K562 (cell line): ENCODE measurements at regions not wholly inside any gene's neighbourhood (a gene's known extent, or its start where the extent isn't known, plus 50 kb on each side); places are given as distances from the start of the nearest gene placed in this dataset.
A peak's percentile ranks its signal among the peaks of the same experiment; 100 is the strongest.

Experiments
- ATAC-seq: fragments of 200-7000 bp; cut with Tn5 transposase; 3 replicates; pipeline ENCODE4 v1.9.1; 2020; ENCODE audit warnings: moderate library complexity
- BruUV-seq: library from RNA; stranded (reverse); fragments of 400-500 nt; replicated peaks from 2 replicates; lab custom pipeline; 2021; lab: Mats Ljungman, UMichigan
- CTCF ChIA-PET: fragments of 300-600 bp; formaldehyde crosslinking; extraction: SDS; loops from one replicate; lab custom pipeline; 2021; ENCODE audit warnings: low intra/inter-chr PET ratio; lab: Yijun Ruan, JAX
- POLR2A ChIA-PET: fragments of 300-600, 350-650 bp; sonication (Branson Sonifier 250); formaldehyde crosslinking; extraction: SDS; loops from one replicate; lab custom pipeline; 2021; ENCODE audit warnings: antibody characterized with exemption, inconsistent platforms; lab: Yijun Ruan, JAX
- DNase-seq, 4 experiments: peaks; one replicate each; pipeline versions ENCODE4 v3.0.0 to v3.0.0-alpha.2; 2011 to 2018; ENCODE audit warnings: low spot score in 3 of 4, mixed read lengths in 3 of 4; ENCODE audit errors: extremely low read depth in 1 of 4
- FAIRE-seq: peaks from 2 replicates; lab custom pipeline; 2011; peaks lifted over from hg19 to GRCh38; lab: Jason Lieb, UNC
- H2AFZ ChIP-seq: 2 replicates; pipeline ENCODE4 v1.6.0; 2011; ENCODE audit warnings: low read depth, low read length, control low read depth, inconsistent platforms
- H3K27ac ChIP-seq: fragments of 200-600 bp; 3 replicates; pipeline ENCODE4 v1.8.0; 2011; ENCODE audit warnings: low read depth, mild to moderate bottlenecking, control low read depth, inconsistent platforms, low read length, moderate library complexity, mixed read lengths; ENCODE audit errors: extremely low read depth
- H3K27me3 ChIP-seq, 2 experiments: fragments of 300-600 bp in 1 of 2; 2 replicates in 1 of 2; 3 replicates in 1 of 2; pipeline versions ENCODE4 v1.6.0 to v1.8.0; 2011; ENCODE audit warnings: inconsistent platforms in 2 of 2, low read length in 2 of 2, mild to moderate bottlenecking in 1 of 2, mixed read lengths in 1 of 2, moderate library complexity in 1 of 2; ENCODE audit not compliant: control insufficient read depth in 2 of 2, insufficient read depth in 2 of 2
- H3K36me3 ChIP-seq: fragments of 300-600 bp; 3 replicates; pipeline ENCODE4 v1.8.0; 2011; ENCODE audit warnings: mild to moderate bottlenecking, low read length, inconsistent platforms; ENCODE audit not compliant: control insufficient read depth, insufficient read depth
- H3K4me1 ChIP-seq, 2 experiments: fragments of 200-600 bp in 1 of 2; replicated peaks in 1 of 2; 2 replicates in 1 of 2; 3 replicates in 1 of 2; pipeline versions ENCODE4 v1.5.1 to v1.8.0; 2011; ENCODE audit warnings: inconsistent platforms in 2 of 2, low read length in 2 of 2, mild to moderate bottlenecking in 1 of 2, mixed read lengths in 1 of 2, moderate library complexity in 1 of 2; ENCODE audit not compliant: control insufficient read depth in 2 of 2, insufficient read depth in 2 of 2
- H3K4me2 ChIP-seq: 2 replicates; pipeline ENCODE4 v1.6.1; 2011; ENCODE audit warnings: low read length, control low read depth, inconsistent platforms, mixed read lengths; ENCODE audit not compliant: insufficient read depth
- H3K4me3 ChIP-seq: fragments of 200-600 bp; sonication (generic), shearing (Covaris generic); 2 replicates; pipeline ENCODE4 v1.5.1; 2016; ENCODE audit warnings: control low read depth, inconsistent platforms
- H3K79me2 ChIP-seq: fragments of 200-600 bp; 3 replicates; pipeline ENCODE4 v1.8.0; 2011; ENCODE audit warnings: low read length, inconsistent platforms; ENCODE audit not compliant: control insufficient read depth, insufficient read depth
- H3K9ac ChIP-seq, 2 experiments: 2 replicates each; pipeline versions ENCODE4 v1.6.0 to v1.6.1; 2011; ENCODE audit warnings: low read depth in 2 of 2, low read length in 2 of 2, control low read depth in 1 of 2, inconsistent platforms in 1 of 2, mild to moderate bottlenecking in 1 of 2, mixed read lengths in 1 of 2; ENCODE audit not compliant: insufficient read depth in 1 of 2
- H3K9me1 ChIP-seq: one replicate; pipeline ENCODE4 v1.6.0; 2011; ENCODE audit warnings: inconsistent platforms, mild to moderate bottlenecking, low read length, moderate library complexity; ENCODE audit not compliant: control insufficient read depth, insufficient read depth
- H3K9me3 ChIP-seq: replicated peaks from 2 replicates; pipeline ENCODE4 v1.5.1; 2011; ENCODE audit warnings: low read depth, low read length, inconsistent platforms; ENCODE audit not compliant: control insufficient read depth, insufficient read depth
- H4K20me1 ChIP-seq: replicated peaks from 2 replicates; pipeline ENCODE4 v1.6.1; 2011; ENCODE audit warnings: low read length, inconsistent platforms, mixed read lengths; ENCODE audit not compliant: control insufficient read depth, insufficient read depth
- C11orf30 ChIP-seq: fragments of 450-650 bp; IDR thresholded peaks from 2 replicates; pipeline ENCODE4 v1.6.1; 2016; ENCODE audit warnings: low read depth, mild to moderate bottlenecking
- HDAC6 ChIP-seq: IDR thresholded peaks from 2 replicates; pipeline ENCODE4 v1.6.1; 2012; ENCODE audit warnings: low read depth, mild to moderate bottlenecking, control low read depth, inconsistent platforms, low read length, moderate library complexity
- HLTF ChIP-seq: fragments of 450-650 bp; IDR thresholded peaks from 2 replicates; pipeline ENCODE4 v1.6.1; 2016
- HNRNPL ChIP-seq: fragments of 200-400 bp; formaldehyde crosslinking; IDR thresholded peaks from 2 replicates; pipeline ENCODE4 v1.6.1; 2017; ENCODE audit warnings: low read depth, mild to moderate bottlenecking, low read length
- MAFF ChIP-seq: IDR thresholded peaks from 2 replicates; pipeline ENCODE4 v1.6.1; 2012; ENCODE audit warnings: low read length, improper control_type of control experiment
- MAFG ChIP-seq: fragments of 450-650 bp; conservative IDR thresholded peaks from 2 replicates; pipeline ENCODE4 v1.6.1; 2016; ENCODE audit warnings: missing genetic modification characterization, missing compliant biosample characterization
- MAFK ChIP-seq: IDR thresholded peaks from 2 replicates; pipeline ENCODE4 v1.6.1; 2011; ENCODE audit warnings: low read length, improper control_type of control experiment
- POLR3G ChIP-seq: IDR thresholded peaks from 2 replicates; pipeline ENCODE4 v1.6.1; 2011; ENCODE audit not compliant: insufficient read length, insufficient replicate concordance; ENCODE audit errors: extremely low read depth
- PURB ChIP-seq: sonication (generic); formaldehyde crosslinking; IDR thresholded peaks from 2 replicates; pipeline ENCODE4 v1.9.0; 2021; ENCODE audit warnings: low read depth, mild to moderate bottlenecking, missing genetic modification reagents
- ZFP1 ChIP-seq: fragments of 450-650 bp; formaldehyde crosslinking; IDR thresholded peaks from 2 replicates; pipeline ENCODE4 v1.4.0; 2020; ENCODE audit warnings: mild to moderate bottlenecking, mixed read lengths
- ZNF121 ChIP-seq: sonication (generic); formaldehyde crosslinking; conservative IDR thresholded peaks from 2 replicates; pipeline ENCODE4 v1.8.0; 2022; ENCODE audit warnings: missing genetic modification reagents
- ZNF184 ChIP-seq: sonication (generic); formaldehyde crosslinking; IDR thresholded peaks from 2 replicates; pipeline ENCODE4 v1.5.0; 2020; ENCODE audit warnings: missing genetic modification reagents
- ZNF253 ChIP-seq: fragments of 250-450 bp; sonication (Bioruptor Pico); conservative IDR thresholded peaks from 2 replicates; pipeline ENCODE4 v1.6.1; 2021; ENCODE audit warnings: mild to moderate bottlenecking
- ZNF316 ChIP-seq: fragments of 450-650 bp; IDR thresholded peaks from 2 replicates; pipeline ENCODE4 v1.6.1; 2016
- ZNF707 ChIP-seq: fragments of 250-450 bp; sonication (Bioruptor Pico); conservative IDR thresholded peaks from 2 replicates; pipeline ENCODE4 v1.8.0; 2022; ENCODE audit warnings: inconsistent platforms, mild to moderate bottlenecking, moderate library complexity
- WGBS: fragments of 100-300 bp; shearing (Covaris generic); methylation state at CpG from one replicate; pipeline ENCODE4 v1.1.6; 2016; ENCODE audit warnings: low coverage, mixed read lengths; ENCODE audit not compliant: insufficient coverage; ENCODE audit errors: missing lambda C conversion rate; 5-methylcytosine and 5-hydroxymethylcytosine counted together
- in situ Hi-C: fragments of 300-500 bp; cut with MboI; formaldehyde crosslinking; loops from 4 replicates; pipeline ENCODE4 v1.15.0; 2018; ENCODE audit warnings: inconsistent platforms, mixed read lengths
- intact Hi-C: fragments of 100-400 bp; cut with micrococcal nuclease; formaldehyde crosslinking; loops from 2 replicates; pipeline ENCODE4 v1.14.2; 2022

DNA sequence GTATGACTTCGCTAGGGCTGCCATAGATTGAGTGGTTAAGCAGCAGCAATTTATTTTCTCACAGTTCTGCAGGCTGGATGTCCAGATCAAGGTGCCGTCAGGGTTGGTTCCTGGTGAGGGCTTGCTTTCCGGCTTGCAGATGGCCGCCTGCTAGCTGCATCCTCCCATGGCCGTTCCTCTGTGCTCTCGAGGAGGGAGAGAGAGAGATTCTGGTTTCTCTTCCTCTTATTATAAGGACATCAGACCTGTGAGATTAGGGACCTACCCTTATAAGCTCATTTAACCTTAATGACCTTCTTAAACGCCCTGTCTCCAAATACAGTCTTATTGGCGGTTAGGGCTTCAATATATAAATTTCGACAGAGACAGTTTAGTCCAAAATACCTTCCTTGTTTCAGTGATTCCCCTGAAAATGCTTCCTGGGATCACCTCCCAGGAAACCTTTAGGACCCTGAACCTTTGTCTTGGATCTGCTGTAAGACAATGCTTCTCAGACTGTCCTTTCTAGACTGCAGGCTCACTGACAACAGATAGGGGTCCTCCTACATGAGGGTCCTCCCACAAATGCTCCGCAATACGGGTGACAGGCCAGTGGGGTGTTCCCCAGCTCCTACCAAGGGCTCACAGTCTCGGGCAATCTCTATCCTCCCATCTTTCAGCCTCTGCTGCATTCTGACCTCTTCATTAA lies 82.5 kb upstream of the BAIAP2L1 start:
- peak; percentile 19 for FAIRE-seq
- Histone ChIP-seq H3K27me3 (peaks cover 7 to 37% of the 10 kb centered on the region in 2 experiments; a peak in 4 of 5 replicates), H3K79me2 (no peaks in the 10 kb centered on the region), H3K9me3 (no peaks in the 10 kb centered on the region), H3K9me1 (no peaks in the 10 kb centered on the region), H3K9ac (peak overlapping the region in 1 of 2 experiments; percentile 65; a peak in 1 of 4 replicates), H3K27ac (no peak overlapping the region), H4K20me1 (no peaks in the 10 kb centered on the region; the same call in 1 of the 2 replicates), H3K4me1 (no peaks in the 10 kb centered on the region), H3K4me2 (no peak overlapping the region), H3K4me3 (no peak overlapping the region), H3K36me3 (no peaks in the 10 kb centered on the region), H2AFZ (no peak overlapping the region)
- ATAC-seq = peak; percentile 64; the same call in 2 of the 3 replicates
- CTCF ChIA-PET = no interaction called here
- no peak for TF ChIP-seq ZNF707 (CRISPR knock-in tag)
- in situ Hi-C loops (no loop called here), intact Hi-C loops (no loop called here)
- 4% methylated on average over 12 of the region's 12 CpGs for WGBS
- POLR2A ChIA-PET = interaction anchor here (1.1 kb wide), 1 partner anchor 8 kb away, joined by 5 read pairs; no protein-coding TSS in a partner anchor
- BruUV-seq = no TSS peak
- no peak for DNase-seq

- no peaks in the 10 kb centered on the region for H3K9me1 ChIP-seq
- BruUV-seq = no TSS peak
- H3K36me3 ChIP-seq = no peaks in the 10 kb centered on the region
- no peaks in the 10 kb centered on the region for H3K79me2 ChIP-seq
- H3K9ac ChIP-seq = no peak overlapping the region
- H3K4me3 ChIP-seq = no peak overlapping the region
- WGBS = 1% methylated on average over 5 of the region's 5 CpGs
- CTCF ChIA-PET = no interaction called here
- FAIRE-seq (no peak), ATAC-seq (no peak), DNase-seq (no peak)
- H3K27ac ChIP-seq = no peak overlapping the region
- intact Hi-C loops (no loop called here), in situ Hi-C loops (no loop called here)
- H3K27me3 ChIP-seq = peaks cover 9 to 36% of the 10 kb centered on the region in 2 experiments
- H3K9me3 ChIP-seq = no peaks in the 10 kb centered on the region
- no peak overlapping the region for H2AFZ ChIP-seq
- TF ChIP-seq ZNF253 (CRISPR knock-in tag) = no peak
- no peak for TF ChIP-seq ZNF121 (CRISPR knock-in tag)
- peak; percentile 74 for TF ChIP-seq MAFF
- peak; percentile 60 for TF ChIP-seq MAFK
- TF ChIP-seq C11orf30 = peak; percentile 72; the same call in 1 of the 2 replicates
- no peak for TF ChIP-seq ZFP1
- TF ChIP-seq MAFG (tag) = peak; percentile 64
- TF ChIP-seq HDAC6 = no peak
- TF ChIP-seq ZNF316 = peak; percentile 84
- TF ChIP-seq HLTF = no peak
- TF ChIP-seq HNRNPL = no peak
- no peak for TF ChIP-seq ZNF184 (CRISPR knock-in tag)
- TF ChIP-seq PURB = no peak
- no peak for TF ChIP-seq POLR3G
- POLR2A ChIA-PET = no interaction called here
- H3K4me2 ChIP-seq = no peak overlapping the region
- no peaks in the 10 kb centered on the region for H4K20me1 ChIP-seq
- no peaks in the 10 kb centered on the region for H3K4me1 ChIP-seq
Measured at GRCh38 chr7:98479318-98479717, 78.4 kb upstream of the BAIAP2L1 start.
